Right ventricle myocardium inferior (tissue), 1 donor: ENCODE measurements at regions not wholly inside any gene's neighbourhood (a gene's known extent, or its start where the extent isn't known, plus 50 kb on each side); places are given as distances from the start of the nearest gene placed in this dataset.

Experiments used
- ATAC-seq: fragments of 200-7000 bp; cut with Tn5 transposase; one replicate; pipeline ENCODE4 v1.9.1; 2020; ENCODE audit warnings: mild to moderate bottlenecking, moderate library complexity
- DNase-seq: peaks from one replicate; pipeline ENCODE4 v3.0.0; 2021; ENCODE audit errors: missing footprints
- intact Hi-C: fragments of 100-400 bp; cut with DNase I; formaldehyde crosslinking; loops from one replicate; pipeline ENCODE4 v1.11.0; 2022
- donor health status: DM: no; HTN: yes; CAD: no; lungs with severe emphysema.

- no peak for ATAC-seq
- no peak for DNase-seq
- intact Hi-C loops, result no loop called here
Observed at GRCh38 chr12:29033519-29033918, 115.6 kb upstream of the FAR2 start.

- DNase-seq, result no peak
- no peak for ATAC-seq
- intact Hi-C loops, result no loop called here
Observed at GRCh38 chr12:29035112-29035511, 114.0 kb upstream of the FAR2 start.

- intact Hi-C loops, result no loop called here
- DNase-seq (no peak), ATAC-seq (no peak)
Observed at GRCh38 chr12:29039013-29039412, 110.1 kb upstream of the FAR2 start.

- ATAC-seq (no peak), DNase-seq (no peak)
- intact Hi-C loops, result no loop called here
Observed at GRCh38 chr12:29041621-29042020, 107.5 kb upstream of the FAR2 start.

GRCh38 chr12:29043069-29043468 is 106.0 kb upstream of the FAR2 start:
- DNase-seq (no peak), ATAC-seq (no peak)
- intact Hi-C loops, result no loop called here

GRCh38 chr12:29044799-29045198 is 104.3 kb upstream of the FAR2 start:
- intact Hi-C loops, result no loop called here
- no peak for ATAC-seq

GRCh38 chr12:29048787-29049186 is 100.3 kb upstream of the FAR2 start:
- ATAC-seq (no peak), DNase-seq (no peak)
- intact Hi-C loops, result no loop called here

More at GRCh38 chr12:29044799-29045198, 104.3 kb upstream of the FAR2 start:
- DNase-seq, result no peak

- DNase-seq (no peak), ATAC-seq (no peak)
- intact Hi-C loops, result no loop called here
Observed at GRCh38 chr12:29050503-29050902, 98.6 kb upstream of the FAR2 start.

- intact Hi-C loops, result no loop called here
- no peak for ATAC-seq
- no peak for DNase-seq
Observed at GRCh38 chr12:29051221-29051620, 97.9 kb upstream of the FAR2 start.

- DNase-seq (no peak), ATAC-seq (no peak)
- intact Hi-C loops, result no loop called here
Observed at GRCh38 chr12:29053567-29053966, 95.5 kb upstream of the FAR2 start.

- no peak for DNase-seq
- intact Hi-C loops, result no loop called here
Observed at GRCh38 chr12:29054858-29055663, 94.0 kb upstream of the FAR2 start.

GRCh38 chr12:29066011-29066588 is 83.0 kb upstream of the FAR2 start:
- intact Hi-C loops, result no loop called here
- no peak for ATAC-seq
- DNase-seq, result no peak

More at GRCh38 chr12:29054858-29055663, 94.0 kb upstream of the FAR2 start:
- no peak for ATAC-seq

GRCh38 chr12:29067430-29067829 is 81.6 kb upstream of the FAR2 start:
- DNase-seq, result no peak
- no peak for ATAC-seq
- intact Hi-C loops, result no loop called here

- intact Hi-C loops, result no loop called here
- ATAC-seq (no peak), DNase-seq (no peak)
Observed at GRCh38 chr12:29070309-29070708, 78.8 kb upstream of the FAR2 start.

- ATAC-seq (no peak), DNase-seq (no peak)
- intact Hi-C loops, result no loop called here
Observed at GRCh38 chr12:29071099-29071498, 78.0 kb upstream of the FAR2 start.

- ATAC-seq (no peak), DNase-seq (no peak)
- intact Hi-C loops, result no loop called here
Observed at GRCh38 chr12:29072631-29073030, 76.4 kb upstream of the FAR2 start.

GRCh38 chr12:29073631-29074239 is 75.3 kb upstream of the FAR2 start:
- intact Hi-C loops, result no loop called here
- DNase-seq (no peak), ATAC-seq (peak; percentile 69)

GRCh38 chr12:29081101-29081500 is 68.0 kb upstream of the FAR2 start:
- intact Hi-C loops, result no loop called here
- ATAC-seq (no peak), DNase-seq (no peak)

GRCh38 chr12:29082522-29082921 is 66.6 kb upstream of the FAR2 start:
- intact Hi-C loops, result no loop called here
- DNase-seq, result no peak
- no peak for ATAC-seq
